ENCODE measurements at regions not wholly inside any gene's neighbourhood (a gene's known extent, or its start where the extent isn't known, plus 50 kb on each side); places are given as distances from the start of the nearest gene placed in this dataset.

- H3K4me3 ChIP-seq (ENCODE audit: low read depth, low read length) = no peak overlapping the region
- TF ChIP-seq CTCF (IDR thresholded peaks at IDR 0.05; ENCODE audit: insufficient read depth in 1 of 2, low read depth in 1 of 2, low read length in 1 of 2, severe bottlenecking in 1 of 2, unreplicated experiment in 1 of 2) = no peak
- POLR2A ChIA-PET = no interaction called here
- no peak overlapping the region for H3K27ac Mint-ChIP-seq (ENCODE audit: unreplicated experiment)
- no peaks in the 10 kb centered on the region for H3K36me3 Mint-ChIP-seq (ENCODE audit: insufficient read depth, unreplicated experiment)
- no peak overlapping the region for H3K4me3 Mint-ChIP-seq (ENCODE audit: unreplicated experiment)
- CTCF ChIA-PET = no interaction called here
- no peaks in the 10 kb centered on the region for H3K36me3 ChIP-seq (ENCODE audit: control insufficient read depth, insufficient read depth, low read length)
- no peaks in the 10 kb centered on the region for H3K27me3 Mint-ChIP-seq (ENCODE audit: insufficient read depth, unreplicated experiment)
- peaks cover 20% of the 10 kb centered on the region for H3K4me1 ChIP-seq
- peaks cover 23% of the 10 kb centered on the region for H3K9me3 Mint-ChIP-seq (ENCODE audit: unreplicated experiment)
- intact Hi-C loops (cut with micrococcal nuclease; ENCODE audit: unreplicated experiment) = no loop called here
- peaks cover 47% of the 10 kb centered on the region for H3K4me1 Mint-ChIP-seq (ENCODE audit: low read depth, unreplicated experiment)
- no peaks in the 10 kb centered on the region for H3K27me3 ChIP-seq (replicated peaks; ENCODE audit: control insufficient read depth, insufficient read depth, low read length)
- H3K9me3 ChIP-seq = no peaks in the 10 kb centered on the region
- BruUV-seq (replicated peaks) = no TSS peak
- no peak for DNase-seq
Observed at GRCh38 chr13:109870274-109870673, 83.9 kb upstream of the IRS2 start.

GRCh38 chr13:109869312-109870237 lies 83.2 kb upstream of the IRS2 start:
- peaks cover 23% of the 10 kb centered on the region for H3K9me3 Mint-ChIP-seq (ENCODE audit: unreplicated experiment)
- no peaks in the 10 kb centered on the region for H3K27me3 Mint-ChIP-seq (ENCODE audit: insufficient read depth, unreplicated experiment)
- Histone ChIP-seq H3K27me3 (replicated peaks; ENCODE audit: control insufficient read depth, insufficient read depth, low read length) (no peaks in the 10 kb centered on the region), H3K9me3 (no peaks in the 10 kb centered on the region), H3K4me1 (peaks cover 20% of the 10 kb centered on the region), H3K36me3 (ENCODE audit: control insufficient read depth, insufficient read depth, low read length) (no peaks in the 10 kb centered on the region), H3K4me3 (ENCODE audit: low read depth, low read length) (no peak overlapping the region)
- H3K4me3 Mint-ChIP-seq (ENCODE audit: unreplicated experiment) = no peak overlapping the region
- H3K36me3 Mint-ChIP-seq (ENCODE audit: insufficient read depth, unreplicated experiment) = no peaks in the 10 kb centered on the region
- TF ChIP-seq CTCF (IDR thresholded peaks at IDR 0.05; ENCODE audit: insufficient read depth in 1 of 2, low read depth in 1 of 2, low read length in 1 of 2, severe bottlenecking in 1 of 2, unreplicated experiment in 1 of 2) = no peak
- ChIA-PET POLR2A (no interaction called here), CTCF (no interaction called here)
- intact Hi-C loops (cut with micrococcal nuclease; ENCODE audit: unreplicated experiment) = loop anchor here (5.0 kb wide), 2 partner anchors 67 to 318 kb away; no protein-coding TSS in a partner anchor
- peaks cover 40% of the 10 kb centered on the region for H3K4me1 Mint-ChIP-seq (ENCODE audit: low read depth, unreplicated experiment)
- no peak for DNase-seq
- BruUV-seq (replicated peaks) = no TSS peak
- H3K27ac Mint-ChIP-seq (ENCODE audit: unreplicated experiment) = no peak overlapping the region

GRCh38 chr13:109868578-109869311 lies 82.4 kb upstream of the IRS2 start:
- intact Hi-C loops (cut with micrococcal nuclease; ENCODE audit: unreplicated experiment) = loop anchor here (1.0 to 5.0 kb wide), 3 partner anchors 66 to 319 kb away; no protein-coding TSS in a partner anchor
- no peak for DNase-seq
- no peaks in the 10 kb centered on the region for H3K36me3 Mint-ChIP-seq (ENCODE audit: insufficient read depth, unreplicated experiment)
- no peak overlapping the region for H3K4me3 Mint-ChIP-seq (ENCODE audit: unreplicated experiment)
- ChIA-PET POLR2A (interaction anchor here (0.6 kb wide), 1 partner anchor 684 kb away, joined by 3 read pairs; no protein-coding TSS in a partner anchor), CTCF (no interaction called here)
- H3K27me3 Mint-ChIP-seq (ENCODE audit: insufficient read depth, unreplicated experiment) = no peaks in the 10 kb centered on the region
- peaks cover 23% of the 10 kb centered on the region for H3K9me3 Mint-ChIP-seq (ENCODE audit: unreplicated experiment)
- no peak for TF ChIP-seq CTCF (IDR thresholded peaks at IDR 0.05; ENCODE audit: insufficient read depth in 1 of 2, low read depth in 1 of 2, low read length in 1 of 2, severe bottlenecking in 1 of 2, unreplicated experiment in 1 of 2)
- peaks cover 32% of the 10 kb centered on the region for H3K4me1 Mint-ChIP-seq (ENCODE audit: low read depth, unreplicated experiment)
- BruUV-seq (replicated peaks) = no TSS peak
- no peaks in the 10 kb centered on the region for H3K36me3 ChIP-seq (ENCODE audit: control insufficient read depth, insufficient read depth, low read length)
- peaks cover 20% of the 10 kb centered on the region for H3K4me1 ChIP-seq
- no peak overlapping the region for H3K4me3 ChIP-seq (ENCODE audit: low read depth, low read length)
- no peaks in the 10 kb centered on the region for H3K27me3 ChIP-seq (replicated peaks; ENCODE audit: control insufficient read depth, insufficient read depth, low read length)
- no peaks in the 10 kb centered on the region for H3K9me3 ChIP-seq
- no peak overlapping the region for H3K27ac Mint-ChIP-seq (ENCODE audit: unreplicated experiment)
